RWPE2 (cell line): ENCODE measurements at regions not wholly inside any gene's neighbourhood (a gene's known extent, or its start where the extent isn't known, plus 50 kb on each side); places are given as distances from the start of the nearest gene placed in this dataset.

Source experiments
- ATAC-seq: fragments of 200-7000 bp; cut with Tn5 transposase; 3 replicates; pipeline ENCODE4 v1.9.1; 2021; ENCODE audit warnings: low read depth
- DNase-seq: peaks from one replicate; pipeline ENCODE4 v3.0.0-alpha.2; 2020; ENCODE audit warnings: low spot score
- H3K27ac ChIP-seq: fragments of 450-650 bp; 2 replicates; pipeline ENCODE4 v1.5.1; 2017; ENCODE audit warnings: mild to moderate bottlenecking; ENCODE audit not compliant: poor library complexity, severe bottlenecking
- H3K27me3 ChIP-seq: fragments of 250-450 bp; sonication (Bioruptor Pico); 2 replicates; pipeline ENCODE4 v1.5.1; 2021; ENCODE audit warnings: mild to moderate bottlenecking, moderate library complexity; ENCODE audit not compliant: insufficient read depth, poor library complexity, severe bottlenecking
- H3K36me3 ChIP-seq: fragments of 250-450 bp; sonication (Bioruptor Pico); 2 replicates; pipeline ENCODE4 v1.5.1; 2020; ENCODE audit warnings: low read depth, mild to moderate bottlenecking, moderate library complexity
- H3K4me1 ChIP-seq: fragments of 250-450 bp; sonication (Bioruptor Pico); 2 replicates; pipeline ENCODE4 v1.5.1; 2021; ENCODE audit warnings: mild to moderate bottlenecking, moderate library complexity; ENCODE audit not compliant: insufficient read depth, poor library complexity, severe bottlenecking
- H3K4me3 ChIP-seq: fragments of 250-450 bp; sonication (Bioruptor Pico); 2 replicates; pipeline ENCODE4 v1.5.1; 2021; ENCODE audit warnings: mild to moderate bottlenecking, moderate library complexity; ENCODE audit not compliant: severe bottlenecking
- H3K9me3 ChIP-seq: fragments of 250-450 bp; sonication (Bioruptor Pico); 2 replicates; pipeline ENCODE4 v1.5.1; 2021; ENCODE audit warnings: mild to moderate bottlenecking, moderate library complexity; ENCODE audit not compliant: severe bottlenecking
- TF ChIP-seq, protein P1 (sequence below): fragments of 450-650 bp; IDR thresholded peaks from one replicate; pipeline ENCODE4 v1.5.1; 2017; ENCODE audit warnings: mild to moderate bottlenecking, moderate library complexity; ENCODE audit not compliant: poor library complexity, severe bottlenecking

DNA sequence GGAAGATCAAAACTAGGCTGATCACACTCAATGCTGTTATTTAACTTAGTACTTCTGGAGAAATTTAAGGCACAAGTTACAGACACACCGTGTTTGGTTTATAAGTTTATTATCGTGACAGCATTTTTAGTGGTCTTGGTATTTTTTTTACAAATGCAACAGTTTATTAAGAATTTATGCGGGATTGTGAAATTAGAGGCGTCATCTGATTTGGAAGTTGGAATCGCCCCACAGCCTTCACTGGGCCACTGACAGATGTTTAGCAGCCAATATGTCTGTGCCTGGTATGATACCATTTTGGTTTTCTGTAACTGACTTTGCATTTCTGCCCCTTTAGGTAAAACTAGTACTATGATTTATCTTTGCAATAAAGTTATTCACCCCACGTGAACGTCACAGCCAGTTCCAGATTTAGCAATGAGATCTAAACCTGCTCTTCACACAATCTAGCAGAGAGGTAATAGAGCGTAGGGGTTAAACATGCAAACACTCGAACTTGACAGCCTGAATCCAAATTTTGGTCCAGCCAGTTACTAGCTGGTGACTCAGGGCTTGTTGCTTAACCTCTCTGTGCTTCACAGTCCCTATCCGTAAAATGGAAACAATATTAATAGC lies 73.2 kb upstream of the SSTR1 start:
- ATAC-seq = no peak

DNA sequence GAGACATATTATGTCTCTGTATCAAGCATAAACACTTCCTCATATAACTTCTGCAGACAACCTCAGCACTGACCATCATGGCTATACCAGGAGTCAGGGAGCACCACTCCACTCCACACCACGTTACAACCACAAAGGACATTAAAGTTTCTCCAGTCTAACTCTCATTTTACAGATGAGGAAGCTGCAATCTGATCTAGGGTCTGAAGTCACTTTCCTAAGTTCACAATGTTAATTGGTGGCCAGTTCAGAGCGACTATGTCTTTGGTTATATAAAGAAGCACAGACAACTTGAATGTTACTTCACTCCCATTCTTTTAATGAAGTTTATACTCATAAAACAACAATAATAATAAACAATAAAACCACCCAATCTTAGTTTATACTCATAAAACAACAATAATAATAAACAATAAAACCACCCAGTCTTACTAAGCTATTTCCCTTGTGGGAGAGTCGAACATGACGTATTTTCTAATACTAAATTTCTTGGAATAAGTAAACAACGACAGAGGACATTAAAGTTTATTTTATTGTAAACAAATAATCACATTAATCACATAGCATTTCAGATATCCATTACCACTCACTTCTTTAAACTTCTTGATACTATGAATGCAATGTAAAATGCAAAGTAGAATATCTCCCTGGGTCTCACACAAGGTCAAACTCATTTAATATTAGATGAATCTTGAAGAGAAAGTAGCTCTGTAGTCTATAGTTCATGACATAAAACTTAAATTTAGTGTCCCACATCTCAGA lies 72.4 kb upstream of the SSTR1 start:
- Histone ChIP-seq H3K9me3 (no peaks in the 10 kb centered on the region), H3K36me3 (no peaks in the 10 kb centered on the region), H3K4me3 (no peak overlapping the region), H3K27me3 (no peaks in the 10 kb centered on the region), H3K4me1 (no peaks in the 10 kb centered on the region), H3K27ac (no peak overlapping the region)
- ATAC-seq = no peak
- TF ChIP-seq, protein P1, sequence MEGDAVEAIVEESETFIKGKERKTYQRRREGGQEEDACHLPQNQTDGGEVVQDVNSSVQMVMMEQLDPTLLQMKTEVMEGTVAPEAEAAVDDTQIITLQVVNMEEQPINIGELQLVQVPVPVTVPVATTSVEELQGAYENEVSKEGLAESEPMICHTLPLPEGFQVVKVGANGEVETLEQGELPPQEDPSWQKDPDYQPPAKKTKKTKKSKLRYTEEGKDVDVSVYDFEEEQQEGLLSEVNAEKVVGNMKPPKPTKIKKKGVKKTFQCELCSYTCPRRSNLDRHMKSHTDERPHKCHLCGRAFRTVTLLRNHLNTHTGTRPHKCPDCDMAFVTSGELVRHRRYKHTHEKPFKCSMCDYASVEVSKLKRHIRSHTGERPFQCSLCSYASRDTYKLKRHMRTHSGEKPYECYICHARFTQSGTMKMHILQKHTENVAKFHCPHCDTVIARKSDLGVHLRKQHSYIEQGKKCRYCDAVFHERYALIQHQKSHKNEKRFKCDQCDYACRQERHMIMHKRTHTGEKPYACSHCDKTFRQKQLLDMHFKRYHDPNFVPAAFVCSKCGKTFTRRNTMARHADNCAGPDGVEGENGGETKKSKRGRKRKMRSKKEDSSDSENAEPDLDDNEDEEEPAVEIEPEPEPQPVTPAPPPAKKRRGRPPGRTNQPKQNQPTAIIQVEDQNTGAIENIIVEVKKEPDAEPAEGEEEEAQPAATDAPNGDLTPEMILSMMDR = no peak
- no peak for DNase-seq

More for the DNA sequence above, 73.2 kb upstream of the SSTR1 start:
- TF ChIP-seq, protein P1 = no peak
- Histone ChIP-seq H3K36me3 (no peaks in the 10 kb centered on the region), H3K4me1 (no peaks in the 10 kb centered on the region), H3K27ac (no peak overlapping the region), H3K4me3 (no peak overlapping the region), H3K9me3 (no peaks in the 10 kb centered on the region), H3K27me3 (no peaks in the 10 kb centered on the region)
- no peak for DNase-seq

DNA sequence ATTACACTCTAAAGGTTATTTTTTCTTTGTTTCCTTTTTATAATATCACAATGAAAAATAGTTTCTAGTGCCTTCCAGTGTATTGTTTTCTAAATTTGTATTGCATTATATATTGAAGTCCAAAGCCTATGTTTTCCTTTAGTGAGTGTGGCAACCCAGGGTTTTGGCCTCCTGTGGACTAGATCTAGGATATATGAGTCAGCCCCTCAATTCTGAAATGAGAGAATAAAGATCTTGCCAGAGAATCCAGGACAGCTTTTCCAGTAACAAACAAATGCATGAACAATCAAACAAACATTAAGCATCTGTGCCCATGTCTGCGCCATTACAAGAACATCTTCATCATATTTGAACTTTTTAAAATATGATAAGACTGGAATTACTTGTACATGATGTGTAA lies 70.7 kb upstream of the SSTR1 start:
- Histone ChIP-seq H3K4me3 (no peak overlapping the region), H3K9me3 (no peaks in the 10 kb centered on the region), H3K36me3 (no peaks in the 10 kb centered on the region), H3K27me3 (no peaks in the 10 kb centered on the region), H3K4me1 (no peaks in the 10 kb centered on the region), H3K27ac (no peak overlapping the region)
- no peak for DNase-seq
- TF ChIP-seq, protein P1 = no peak
- ATAC-seq = no peak

DNA sequence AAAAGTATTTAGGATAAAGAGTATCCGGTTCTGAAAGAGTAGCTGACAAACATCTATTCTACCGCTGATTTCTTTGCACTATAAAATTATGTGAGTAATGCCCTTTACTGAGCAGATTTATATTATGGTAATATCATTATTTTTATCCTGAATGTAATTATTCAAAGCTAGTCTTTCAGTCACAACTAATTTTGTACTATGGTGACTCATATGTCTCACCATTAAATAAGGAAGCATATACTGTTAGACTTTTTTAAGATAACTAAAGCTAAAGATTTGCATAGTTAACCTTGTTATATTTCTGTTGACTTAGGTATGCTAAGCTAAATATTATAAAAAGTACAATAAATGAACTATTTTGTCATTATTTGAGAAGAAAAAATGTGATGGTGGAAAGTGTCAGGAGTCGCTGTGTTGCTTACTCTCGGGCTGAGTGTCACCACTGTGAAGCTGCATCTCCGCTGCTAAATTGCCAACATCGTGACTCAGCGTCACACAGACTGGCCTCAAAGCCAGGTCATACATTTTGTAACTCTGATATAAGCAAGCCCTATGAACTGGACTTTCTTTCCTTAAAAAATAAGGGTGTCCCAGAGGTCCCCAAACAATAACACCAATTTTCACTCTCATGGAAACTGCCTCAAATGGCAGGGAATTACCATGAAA lies 69.1 kb upstream of the SSTR1 start:
- TF ChIP-seq, protein P1 = no peak
- H3K4me1 ChIP-seq = peaks cover 8% of the 10 kb centered on the region
- H3K27ac ChIP-seq = no peak overlapping the region
- no peak for DNase-seq
- no peaks in the 10 kb centered on the region for H3K9me3 ChIP-seq
- H3K4me3 ChIP-seq = no peak overlapping the region
- ATAC-seq = no peak
- no peaks in the 10 kb centered on the region for H3K27me3 ChIP-seq
- no peaks in the 10 kb centered on the region for H3K36me3 ChIP-seq
